GM12865 (cell line): ENCODE measurements at regions not wholly inside any gene's neighbourhood (a gene's known extent, or its start where the extent isn't known, plus 50 kb on each side); places are given as distances from the start of the nearest gene placed in this dataset.

Experiments
- DNase-seq: peaks from one replicate; pipeline ENCODE4 v3.0.0; 2010; ENCODE audit warnings: low read depth
- H3K4me3 ChIP-seq: 2 replicates; pipeline ENCODE4 v1.5.1; 2011; ENCODE audit warnings: mild to moderate bottlenecking, low read depth, low read length, control low read depth
- CTCF ChIP-seq: IDR thresholded peaks from 2 replicates; pipeline ENCODE4 v1.5.1; 2011; ENCODE audit warnings: low read length, control low read depth, low read depth, inconsistent platforms; ENCODE audit not compliant: insufficient read depth; ENCODE audit errors: missing control alignments

DNA sequence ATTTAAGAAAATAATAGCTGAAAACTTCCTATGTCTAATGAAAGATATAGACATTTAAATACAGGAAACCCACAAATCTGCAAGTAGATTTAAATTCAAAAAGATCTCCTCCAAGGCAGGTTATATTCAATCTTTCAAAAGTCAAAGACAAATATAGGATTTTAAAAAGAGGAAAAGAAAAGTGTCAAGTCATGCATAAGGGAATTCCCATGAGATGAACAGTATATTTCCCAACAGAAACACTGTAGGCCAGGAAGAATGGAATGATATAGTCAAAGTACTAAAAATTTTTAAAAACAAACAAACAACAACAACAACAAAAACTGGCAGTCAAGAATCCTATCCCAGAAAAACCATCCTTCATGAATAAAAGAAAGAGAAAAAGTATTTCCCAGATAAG lies 806.5 kb upstream of the BRINP3 start:
- no peak for DNase-seq
- H3K4me3 ChIP-seq, result no peak overlapping the region
- no peak for TF ChIP-seq CTCF

- no peak overlapping the region for H3K4me3 ChIP-seq
- no peak for TF ChIP-seq CTCF
- no peak for DNase-seq
Measured at GRCh38 chr1:191290441-191290840, 812.8 kb upstream of the BRINP3 start.

DNA sequence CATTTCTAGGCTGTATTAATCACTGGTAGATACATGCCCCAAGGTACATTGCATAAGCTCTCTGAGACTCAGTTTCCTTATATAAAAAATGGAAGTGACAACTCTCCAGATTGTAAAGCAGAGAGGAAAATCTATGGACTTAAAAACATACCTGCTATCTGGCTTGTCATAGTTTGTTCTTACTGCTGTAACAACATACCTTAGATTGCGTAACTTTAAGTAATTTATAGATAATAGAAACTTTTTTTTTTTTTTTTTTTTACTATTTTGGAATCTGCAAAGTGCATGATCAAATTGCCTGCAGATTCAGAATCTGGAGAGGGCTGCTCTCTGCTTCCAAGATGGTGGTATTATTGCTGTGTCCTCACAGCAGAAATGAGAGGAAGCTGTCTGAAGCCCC lies 827.7 kb upstream of the BRINP3 start:
- no peak overlapping the region for H3K4me3 ChIP-seq
- TF ChIP-seq CTCF, result no peak
- DNase-seq, result no peak

- TF ChIP-seq CTCF, result no peak
- no peak for DNase-seq
- no peak overlapping the region for H3K4me3 ChIP-seq
Measured at GRCh38 chr1:191306916-191307315, 829.3 kb upstream of the BRINP3 start.

DNA sequence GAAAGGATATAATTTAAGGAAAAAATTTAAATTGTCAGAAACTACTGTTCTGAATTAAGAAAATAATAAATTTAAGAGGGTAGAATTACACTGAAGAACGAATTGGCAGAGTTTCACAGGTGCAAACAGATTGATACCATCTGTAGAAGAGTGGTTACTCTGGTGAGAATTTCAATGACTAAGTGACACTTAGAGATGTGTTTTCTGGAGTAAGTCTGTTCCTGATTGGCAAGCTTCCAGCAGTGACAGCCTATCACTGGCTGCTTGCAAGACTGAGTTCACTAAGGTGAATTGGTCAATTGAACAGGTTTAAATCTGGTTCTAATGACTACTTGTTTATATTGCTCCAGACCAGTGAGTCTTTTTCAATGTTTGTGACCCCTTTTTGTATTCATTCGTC lies 838.2 kb upstream of the RGS18 start:
- DNase-seq, result no peak
- H3K4me3 ChIP-seq, result no peak overlapping the region
- TF ChIP-seq CTCF, result no peak

DNA sequence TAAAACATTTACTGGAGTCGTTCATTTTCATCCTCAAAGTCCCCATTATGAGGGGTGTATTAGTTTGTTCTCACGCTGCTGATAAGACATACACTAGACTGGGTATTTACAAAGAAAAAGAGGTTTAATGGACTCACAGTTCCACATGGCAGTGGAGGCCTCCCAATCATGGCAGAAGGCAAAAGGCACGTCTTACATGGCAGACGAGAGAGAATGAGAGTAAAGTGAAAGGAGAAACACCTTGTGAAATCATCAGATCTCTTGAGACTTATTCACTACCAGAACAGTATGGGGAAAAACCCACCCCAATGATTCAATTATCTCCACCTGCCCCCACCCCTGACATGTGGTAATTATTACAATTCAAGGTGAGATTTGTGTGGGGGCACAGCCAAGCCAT lies 830.4 kb upstream of the RGS18 start:
- no peak for DNase-seq
- TF ChIP-seq CTCF, result no peak
- no peak overlapping the region for H3K4me3 ChIP-seq

DNA sequence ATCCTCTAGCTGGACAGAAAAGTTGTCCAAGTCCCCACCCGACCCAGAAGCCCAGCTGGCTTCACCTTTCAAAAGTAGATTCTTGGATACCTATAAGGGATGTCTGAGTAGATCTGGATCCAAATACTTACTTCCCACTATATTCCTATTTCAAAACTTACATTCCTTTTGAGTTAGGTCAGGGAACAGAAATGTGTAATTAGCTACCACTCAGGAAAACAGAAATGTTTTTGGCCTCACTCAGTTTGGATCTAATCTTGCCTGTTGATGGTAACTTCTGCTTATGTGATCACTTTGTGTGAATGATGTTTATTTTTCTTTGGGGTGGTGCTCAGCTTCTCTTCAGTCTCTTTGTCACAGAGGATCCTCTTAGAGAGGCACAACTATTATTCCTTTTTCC lies 814.4 kb upstream of the RGS18 start:
- DNase-seq, result no peak
- TF ChIP-seq CTCF, result no peak
- no peak overlapping the region for H3K4me3 ChIP-seq
